Left cardiac atrium (tissue), 4 donors: ENCODE measurements at regions not wholly inside any gene's neighbourhood (a gene's known extent, or its start where the extent isn't known, plus 50 kb on each side); places are given as distances from the start of the nearest gene placed in this dataset.

ENCODE experiments used
- ATAC-seq, 2 donors: fragments of 200-7000 bp; cut with Tn5 transposase; one replicate each; pipeline ENCODE4 v1.9.1; 2020; ENCODE audit warnings: mild to moderate bottlenecking in 2 of 2, moderate library complexity in 2 of 2
- DNase-seq: peaks from one replicate; pipeline ENCODE4 v3.0.0-alpha.2; 2020
- intact Hi-C, 2 donors: fragments of 100-400 bp; cut with DNase I; formaldehyde crosslinking; loops; one replicate each; pipeline versions ENCODE4 v1.14.1 to v1.15.1; 2022 to 2023
- donor health status: DM: no; HTN: yes; CAD: no.
- donor health status: DM: no; HTN: yes; CAD: no; lungs with severe emphysema.
- donor health status: DM: yes; HTN: yes; CAD: no.
- donor health status: Dilated cardiomyopathy.

DNA sequence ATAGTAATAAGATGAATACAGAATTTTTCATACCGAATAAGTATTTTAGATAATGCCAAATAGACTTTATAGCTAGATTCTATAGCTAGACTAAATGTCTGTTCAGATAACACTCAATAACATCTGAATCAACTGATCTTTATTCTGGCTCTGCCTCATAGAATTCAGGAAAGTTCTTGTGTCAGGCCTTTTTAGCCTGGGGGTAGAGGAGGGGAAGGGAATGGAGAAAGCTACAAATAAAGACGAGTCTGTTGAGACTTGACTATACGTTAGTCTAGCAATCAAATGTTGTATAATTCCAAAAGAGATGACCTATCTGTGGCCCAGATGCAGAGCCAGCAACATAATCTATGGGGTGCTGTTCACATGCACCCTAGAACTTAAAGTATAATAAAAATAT, 106.6 kb upstream of the ABI3BP start:
- ATAC-seq (no peak), DNase-seq (no peak)
- intact Hi-C loops, result no loop called here

DNA sequence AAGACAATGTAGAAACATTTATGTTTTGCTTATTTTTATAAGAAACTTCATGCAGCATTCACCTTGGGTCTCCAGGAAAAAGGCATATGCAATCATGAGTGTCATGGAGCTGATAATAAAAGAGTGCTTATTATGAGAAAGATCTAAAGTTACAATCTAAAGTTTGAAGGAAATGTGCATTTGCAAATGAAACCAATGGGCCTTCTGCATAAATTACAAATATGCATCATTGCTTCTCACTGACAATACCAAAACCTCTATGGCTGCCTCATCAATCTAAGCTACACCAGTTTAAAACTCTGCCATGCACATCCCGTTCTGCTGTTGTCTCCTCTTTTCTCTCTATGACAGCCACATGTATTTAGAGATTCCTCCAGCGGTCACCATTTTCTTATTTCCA, 103.2 kb upstream of the ABI3BP start:
- intact Hi-C loops, result no loop called here
- DNase-seq (no peak), ATAC-seq (no peak)

DNA sequence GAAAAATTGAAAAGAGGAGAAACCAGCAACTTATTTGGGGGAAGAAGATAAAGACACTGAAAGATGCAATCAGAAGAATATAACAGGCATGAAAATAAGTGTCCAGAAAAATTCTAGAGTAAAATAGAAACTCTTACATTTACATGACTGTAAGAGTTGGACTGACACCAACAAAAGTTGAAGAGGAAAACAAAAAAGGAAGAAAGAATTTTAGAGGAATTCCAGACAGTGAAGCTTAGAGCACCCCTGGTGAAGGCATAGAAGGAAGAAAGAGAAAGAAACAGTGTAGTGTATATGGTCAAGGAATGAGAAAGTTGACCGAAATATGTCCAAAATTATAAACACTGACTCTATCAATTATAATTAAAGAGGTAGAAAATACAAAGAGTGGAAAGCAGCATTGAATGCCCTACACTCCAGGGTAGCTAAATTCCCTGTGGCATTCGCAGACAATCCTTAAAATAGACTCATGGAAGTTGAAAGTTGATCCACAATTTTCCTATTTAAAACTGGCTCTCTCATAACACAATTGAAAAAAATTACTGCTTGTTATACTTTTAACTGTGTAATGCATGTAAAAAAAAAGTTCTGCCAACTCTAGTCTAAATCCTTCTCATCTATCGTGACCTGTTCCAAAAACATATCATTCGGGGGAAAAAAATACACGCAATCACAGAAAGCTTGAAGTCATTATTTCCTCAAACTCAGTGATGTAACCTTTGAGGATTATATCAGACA, 102.6 kb upstream of the ABI3BP start:
- no peak for ATAC-seq
- no peak for DNase-seq
- intact Hi-C loops, result no loop called here

DNA sequence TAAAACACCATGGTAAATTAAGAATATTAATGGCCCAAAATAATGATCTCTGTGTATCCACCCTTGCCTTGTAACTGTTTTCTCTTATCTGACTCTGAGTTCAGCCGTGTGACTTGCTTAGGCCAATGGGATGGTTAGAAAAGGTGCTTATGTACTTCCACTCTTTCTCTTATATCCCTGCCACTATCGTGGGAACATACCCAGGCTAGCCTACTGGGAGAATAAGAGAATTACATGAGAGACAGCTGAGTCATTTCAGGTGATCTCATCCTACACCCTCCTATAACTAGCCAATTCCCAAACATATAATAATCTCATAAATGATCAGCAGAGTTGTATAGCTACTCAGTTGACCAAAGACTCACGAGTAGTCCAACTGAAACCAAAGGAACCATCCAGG, 98.3 kb upstream of the ABI3BP start:
- ATAC-seq (no peak), DNase-seq (no peak)
- intact Hi-C loops, result no loop called here

DNA sequence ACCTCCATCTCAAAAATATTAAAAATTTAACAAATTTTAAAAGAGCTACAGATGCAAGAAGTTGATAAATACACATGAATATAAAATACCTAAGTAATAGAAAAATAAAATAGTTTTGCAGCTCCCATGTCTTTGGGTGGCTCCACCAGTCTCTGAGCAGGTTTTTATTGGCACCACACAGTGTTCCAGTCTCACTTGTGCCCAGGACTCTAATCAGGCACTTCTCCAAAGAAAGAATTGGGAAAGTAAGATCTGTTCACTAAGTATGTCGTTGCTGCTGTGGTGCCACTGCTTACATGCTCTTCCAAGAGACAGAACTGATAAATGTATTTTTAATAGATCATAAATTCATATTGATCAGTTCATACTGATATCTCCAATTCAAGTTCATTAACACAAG, 92.5 kb upstream of the ABI3BP start:
- ATAC-seq (no peak), DNase-seq (no peak)
- intact Hi-C loops, result no loop called here

DNA sequence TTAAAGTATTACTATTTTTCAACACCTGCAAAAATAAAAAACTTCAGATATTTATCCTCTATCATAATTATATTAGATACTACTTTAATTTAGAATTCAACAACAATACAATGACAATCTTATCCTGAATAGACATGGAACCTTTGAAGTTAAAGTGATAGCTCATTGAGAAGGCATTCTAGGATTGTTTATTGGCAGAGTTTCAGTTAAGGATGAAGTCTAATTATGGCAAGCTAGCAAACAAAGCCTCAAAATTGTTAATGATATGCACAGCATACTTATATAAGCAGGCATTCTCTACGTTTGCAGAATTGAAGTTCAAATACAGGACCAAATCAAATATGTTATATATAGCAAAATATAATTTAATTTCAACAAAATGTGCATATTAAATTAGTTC, 91.2 kb upstream of the ABI3BP start:
- intact Hi-C loops, result no loop called here
- no peak for DNase-seq
- ATAC-seq, result no peak

DNA sequence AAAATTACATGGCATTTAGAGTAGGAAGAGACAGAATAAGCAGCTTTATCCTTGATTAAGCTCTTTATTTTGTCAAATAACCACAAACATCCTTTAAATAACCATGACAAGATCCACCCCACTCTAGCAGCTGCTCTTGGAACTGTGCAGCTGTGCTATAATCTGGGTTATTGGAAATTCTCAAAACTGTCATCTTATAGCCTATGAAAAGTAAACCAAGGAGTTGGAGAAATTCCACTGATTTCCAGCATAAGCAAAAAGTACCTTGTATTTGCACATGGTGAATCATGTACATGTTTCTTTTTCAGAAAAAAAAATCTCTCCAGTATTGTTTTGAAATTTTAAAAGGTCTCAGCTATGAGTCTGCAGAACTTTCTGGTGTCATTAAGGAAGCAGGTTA, 88.8 kb upstream of the ABI3BP start:
- DNase-seq (no peak), ATAC-seq (no peak)
- intact Hi-C loops, result no loop called here

DNA sequence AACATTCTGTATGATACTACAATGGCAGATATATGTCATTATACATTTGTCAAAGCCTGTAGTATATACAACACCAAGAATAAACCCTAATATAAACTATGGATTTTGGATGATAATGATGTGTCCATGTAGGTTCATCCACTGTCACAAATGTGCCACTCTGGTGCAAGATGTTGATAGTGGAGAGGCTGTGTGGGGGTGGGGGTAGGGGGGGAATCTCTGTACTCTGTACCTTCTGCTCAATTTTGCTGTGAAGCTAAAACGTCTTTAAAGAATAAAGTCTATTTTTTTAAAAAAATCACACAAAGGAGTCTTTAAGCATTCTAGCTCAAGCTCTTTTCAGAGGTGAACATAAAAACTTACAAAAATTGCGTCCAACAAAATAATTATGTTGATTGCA, 88.2 kb upstream of the ABI3BP start:
- DNase-seq (no peak), ATAC-seq (no peak)
- intact Hi-C loops, result no loop called here

DNA sequence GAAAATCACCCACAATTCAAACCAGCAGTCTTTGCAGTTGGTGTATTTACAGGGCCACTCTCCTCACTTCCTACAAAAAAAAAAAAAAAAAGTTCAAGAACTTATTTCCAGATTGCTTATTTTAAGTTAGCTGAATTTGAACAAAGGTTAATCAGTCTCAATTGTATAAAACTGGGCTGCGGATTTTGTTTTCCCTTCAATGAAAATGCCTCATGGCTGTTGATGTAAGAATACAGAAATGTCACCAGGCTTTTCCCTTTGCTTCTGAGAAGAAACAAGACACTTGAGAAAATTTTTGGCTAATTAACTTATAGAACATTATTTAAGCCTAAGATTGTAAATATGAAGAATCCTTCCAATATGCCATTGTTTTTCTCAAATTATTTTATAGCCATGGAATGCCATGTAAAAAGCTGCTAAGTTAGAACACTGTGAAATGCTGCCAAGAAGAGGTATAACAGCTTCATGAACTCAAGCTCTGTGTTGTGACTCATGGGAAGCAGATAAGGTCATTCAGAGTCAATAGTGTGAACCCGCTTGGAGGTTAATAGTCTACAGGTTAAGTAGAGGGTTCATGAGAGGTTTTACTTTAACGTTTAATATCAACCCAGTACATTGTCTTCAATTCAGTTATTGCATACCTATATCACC, 84.3 kb upstream of the ABI3BP start:
- intact Hi-C loops, result no loop called here
- ATAC-seq (no peak), DNase-seq (no peak)

DNA sequence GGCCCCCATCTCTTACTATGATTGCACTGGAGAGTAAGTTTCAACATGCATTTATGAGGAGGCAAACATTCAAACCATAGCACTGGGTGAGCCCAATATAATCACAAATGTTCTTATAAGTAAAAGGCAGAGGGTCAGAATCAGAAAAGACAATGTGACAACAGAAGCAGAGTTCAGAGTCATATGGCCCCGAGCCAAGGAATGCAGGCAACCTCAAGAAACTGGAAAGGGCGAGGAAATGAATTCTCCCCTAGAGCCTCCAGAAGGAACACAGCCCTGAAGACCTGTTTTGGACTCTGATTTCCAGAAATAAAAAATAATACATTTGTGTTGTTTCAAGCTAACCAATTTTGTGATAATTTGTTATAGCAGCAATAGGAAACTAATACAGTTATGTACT, 81.3 kb upstream of the ABI3BP start:
- DNase-seq, result no peak
- intact Hi-C loops, result loop anchor here in 1 of 2 donors (5.0 kb wide), 1 partner anchor 123 kb away; no protein-coding TSS in a partner anchor
- ATAC-seq, result no peak

DNA sequence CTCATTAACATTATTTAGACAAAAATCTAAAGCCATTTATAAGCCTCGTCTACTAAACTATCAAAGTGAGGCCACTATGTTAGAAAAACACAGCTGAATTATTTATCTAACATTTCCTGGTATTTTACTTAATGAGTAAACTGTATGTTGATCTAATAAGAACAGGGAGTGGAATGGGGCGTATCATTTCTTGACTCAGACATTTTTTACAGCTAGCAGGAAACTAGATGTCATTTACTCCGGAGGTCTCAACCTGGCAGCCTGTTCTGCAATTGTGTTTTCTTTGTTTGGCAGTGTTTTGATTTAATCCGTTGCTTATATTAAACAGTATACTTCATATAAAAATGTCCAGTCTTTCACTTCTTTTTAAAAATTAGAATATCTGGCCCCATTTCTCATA, 79.1 kb upstream of the ABI3BP start:
- ATAC-seq, result no peak
- no peak for DNase-seq
- intact Hi-C loops, result loop anchor here in 1 of 2 donors (5.0 kb wide), 1 partner anchor 125 kb away; no protein-coding TSS in a partner anchor

DNA sequence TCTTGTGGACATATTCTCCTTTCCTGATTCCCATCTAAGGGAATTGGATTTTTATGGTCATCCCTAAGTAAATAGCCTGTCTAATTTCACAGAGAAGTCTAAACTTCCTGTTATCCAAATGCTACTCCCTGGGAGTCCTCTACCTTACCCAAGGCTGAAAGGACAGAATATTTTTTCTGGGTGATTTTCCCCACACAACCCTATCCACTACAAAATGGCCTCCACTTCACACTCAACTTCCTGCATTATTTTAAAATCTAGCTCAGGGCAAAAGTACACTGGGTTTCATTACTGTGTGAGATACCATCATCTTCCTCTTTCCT, 77.5 kb upstream of the ABI3BP start:
- no peak for DNase-seq
- intact Hi-C loops, result loop anchor here in 1 of 2 donors (5.0 kb wide), 1 partner anchor 127 kb away; no protein-coding TSS in a partner anchor
- no peak for ATAC-seq

DNA sequence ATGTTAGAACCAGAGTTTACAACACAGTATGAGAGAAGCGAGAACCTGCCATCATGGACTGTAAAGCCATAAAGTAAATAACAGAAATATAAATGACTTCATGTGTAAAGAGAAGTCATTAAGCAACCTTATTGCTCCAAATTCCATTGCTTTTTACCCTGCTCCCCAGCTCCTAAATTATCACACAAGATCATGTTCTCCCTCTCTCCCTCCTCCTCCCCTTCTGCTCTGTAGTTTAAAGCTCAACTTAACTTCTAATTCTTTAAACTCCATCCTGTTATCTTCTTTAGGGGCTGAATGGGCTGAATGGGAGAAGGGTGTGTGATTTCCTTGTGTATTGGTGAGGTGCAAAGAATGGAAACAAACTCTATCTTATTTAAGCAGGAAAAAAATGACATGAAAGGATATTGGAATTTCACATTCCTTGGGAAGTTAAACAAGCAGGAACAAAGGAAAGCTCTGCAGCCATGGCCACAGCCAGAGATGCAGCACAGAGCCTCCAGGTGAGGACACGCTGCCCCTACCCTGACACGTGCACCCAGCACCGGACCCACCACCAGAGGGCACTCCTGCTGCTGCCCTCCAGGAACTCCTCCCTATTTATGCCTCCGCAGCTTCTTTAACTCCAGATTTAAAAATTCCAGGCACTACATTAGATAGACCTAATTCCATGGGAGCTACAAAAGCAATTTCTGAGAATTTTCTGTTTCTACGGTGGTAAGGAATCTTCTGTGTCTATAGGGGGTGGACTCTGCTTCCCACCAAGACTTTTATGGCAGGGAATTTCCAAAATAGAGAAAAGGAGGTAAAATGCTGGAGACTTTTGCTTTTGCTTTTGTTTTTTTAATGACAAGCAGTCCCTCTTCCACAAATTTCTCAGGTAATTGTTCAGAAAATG, 76.9 kb upstream of the ABI3BP start:
- intact Hi-C loops, result loop anchor here in 1 of 2 donors (5.0 kb wide), 1 partner anchor 127 kb away; no protein-coding TSS in a partner anchor
- ATAC-seq, result peak in 1 of 2 donors; percentile 42

DNA sequence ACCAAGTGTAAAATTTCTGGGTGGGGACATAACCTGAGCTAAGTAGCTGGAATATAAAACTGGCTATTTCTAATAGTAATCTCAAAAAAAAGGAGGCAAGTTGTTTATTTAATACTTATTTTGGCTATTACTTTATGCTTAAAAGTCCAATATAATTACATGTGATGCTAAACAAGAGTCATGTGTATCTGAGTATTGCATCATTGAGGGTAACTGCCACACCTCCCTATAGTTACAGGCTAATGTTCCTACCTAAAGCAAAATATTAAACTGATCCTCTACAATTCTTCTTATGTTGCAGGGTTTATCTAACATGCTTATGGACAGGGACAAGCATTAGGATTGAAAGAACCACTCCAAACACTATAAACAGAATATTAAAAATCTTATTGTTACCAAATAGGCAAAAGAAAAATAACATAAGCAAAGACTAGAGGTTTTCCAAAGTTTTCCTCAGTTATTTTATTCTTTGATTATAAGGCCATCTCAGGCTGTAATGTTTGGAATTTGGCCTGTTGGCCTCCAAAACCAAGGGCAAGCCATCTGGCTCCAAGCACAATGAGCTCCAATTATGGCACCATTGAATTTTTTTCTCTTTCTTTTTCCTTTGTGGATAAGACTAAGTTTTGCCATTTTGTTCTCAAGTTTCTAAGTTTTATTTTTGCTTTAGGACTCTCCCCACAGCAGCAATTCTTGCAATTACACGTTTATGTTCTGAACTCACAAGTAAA, 75.8 kb upstream of the ABI3BP start:
- ATAC-seq (peak in 1 of 2 donors; percentile 32), DNase-seq (no peak)

More for the DNA sequence above, 76.9 kb upstream of the ABI3BP start:
- peak; percentile 38 for DNase-seq

DNA sequence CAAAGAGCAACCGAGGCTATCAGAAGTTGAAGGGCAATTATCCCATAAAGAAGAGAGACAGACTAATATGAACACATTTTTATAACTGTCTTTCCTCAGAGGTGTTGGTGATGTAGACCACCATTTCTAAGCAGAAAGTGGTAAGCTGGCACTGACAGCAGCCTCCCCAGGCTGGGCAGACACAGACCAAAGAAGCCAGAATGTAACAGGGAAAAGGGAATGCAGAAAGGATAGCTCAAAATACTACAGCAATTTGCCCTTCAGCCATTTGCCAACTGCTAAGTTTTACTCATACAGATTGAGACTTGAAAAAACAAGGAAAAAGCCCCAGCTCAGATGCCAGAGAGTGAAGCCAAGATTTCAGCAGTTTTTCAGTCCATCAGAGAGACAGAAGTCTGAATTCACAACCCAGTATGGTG, 73.5 kb upstream of the ABI3BP start:
- ATAC-seq (peak; percentile 70 to 78), DNase-seq (no peak)
- intact Hi-C loops, result no loop called here

More for the DNA sequence above, 75.8 kb upstream of the ABI3BP start:
- intact Hi-C loops, result no loop called here

DNA sequence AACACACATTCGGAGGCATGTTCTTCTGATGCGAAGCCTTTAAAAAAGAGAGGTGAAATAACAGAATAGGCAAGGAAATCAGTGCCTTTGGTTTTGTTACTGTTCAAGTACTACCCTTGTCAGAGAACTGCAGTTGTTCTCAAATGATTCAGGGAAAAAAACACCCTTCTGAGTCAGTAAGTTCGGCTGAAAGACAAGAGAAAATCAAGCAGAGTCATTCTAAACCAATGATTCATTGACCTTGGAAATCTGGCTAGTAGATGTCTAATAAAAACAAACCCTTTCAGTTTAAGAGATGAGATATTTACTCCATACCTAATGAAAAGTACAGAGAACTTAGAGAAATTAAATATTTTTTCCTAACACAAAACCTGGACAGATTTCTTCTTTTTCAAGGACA, 72.7 kb upstream of the ABI3BP start:
- no peak for DNase-seq
- intact Hi-C loops, result no loop called here
- peak; percentile 55 to 93 for ATAC-seq

DNA sequence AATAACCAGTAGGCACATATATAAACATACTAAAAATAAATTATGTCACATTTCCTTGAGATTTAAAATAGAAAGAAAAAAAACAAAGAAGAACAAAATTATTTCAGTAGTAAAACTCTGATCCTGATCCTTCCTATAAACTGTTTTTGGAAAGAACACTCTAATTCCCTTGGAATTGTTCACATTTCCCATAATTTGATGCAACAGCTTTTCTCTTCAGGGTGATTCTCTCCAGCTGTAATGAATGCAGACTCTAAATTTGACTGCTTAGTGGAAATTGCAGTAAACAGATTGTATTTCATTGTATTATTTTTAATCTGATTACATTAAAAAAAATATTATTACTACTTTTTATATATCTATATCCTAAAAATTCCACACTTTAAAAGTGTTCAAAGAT, 70.2 kb upstream of the ABI3BP start:
- DNase-seq (no peak), ATAC-seq (no peak)
- intact Hi-C loops, result no loop called here

DNA sequence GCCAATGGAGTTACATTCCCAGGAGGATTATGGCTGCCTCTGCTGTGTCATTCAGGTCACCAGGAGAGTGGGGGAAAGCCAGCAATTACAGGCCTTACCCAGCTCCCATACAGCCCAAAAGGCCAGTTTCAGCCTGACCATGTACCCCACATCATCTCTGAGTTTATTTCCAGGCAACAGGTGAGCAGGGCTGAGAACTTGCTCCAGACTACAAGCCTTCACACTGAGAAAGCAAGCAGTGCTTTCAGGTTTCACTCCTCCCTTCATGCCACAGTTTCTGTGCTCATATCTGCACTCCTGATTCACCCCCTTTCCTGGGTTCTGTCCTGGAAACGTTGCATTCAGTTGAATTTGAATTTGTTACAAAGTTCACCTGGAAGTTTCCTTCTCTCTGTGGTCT, 68.1 kb upstream of the ABI3BP start:
- DNase-seq, result no peak
- intact Hi-C loops, result no loop called here
- no peak for ATAC-seq

DNA sequence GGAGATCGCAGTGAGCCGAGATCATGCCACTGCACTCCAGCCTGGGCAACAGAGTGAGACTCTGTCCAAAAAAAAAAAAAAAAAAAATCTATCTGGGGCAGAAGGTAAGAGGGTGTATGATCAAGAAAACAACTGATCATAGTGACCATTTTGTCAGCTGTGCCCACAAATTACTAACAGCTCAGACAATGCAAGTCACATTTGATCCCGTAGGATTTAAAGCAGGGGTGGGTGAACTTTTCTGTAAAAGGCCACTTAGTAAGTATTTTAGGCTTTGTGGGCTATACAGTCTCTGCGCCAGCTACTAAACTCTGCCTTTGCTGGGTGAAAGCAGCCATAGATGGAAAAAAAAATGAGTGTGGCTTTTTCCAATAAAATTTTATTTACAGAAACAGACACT, 57.6 kb upstream of the ABI3BP start:
- intact Hi-C loops, result no loop called here
- ATAC-seq (no peak), DNase-seq (no peak)
